Neural cell (in vitro differentiated cells): ENCODE measurements at regions not wholly inside any gene's neighbourhood (a gene's known extent, or its start where the extent isn't known, plus 50 kb on each side); places are given as distances from the start of the nearest gene placed in this dataset.

Experiments used
- H2AFZ ChIP-seq: fragments of 200-600, 300-800 bp; sonication (generic), shearing (Covaris generic); 2 replicates; pipeline ENCODE4 v1.6.0; 2014; ENCODE audit warnings: low read depth, mild to moderate bottlenecking, antibody characterized with exemption, low read length, moderate library complexity
- H3F3A ChIP-seq: fragments of 200-600 bp; shearing (Covaris generic); 2 replicates; pipeline ENCODE4 v1.6.1; 2016; ENCODE audit warnings: mild to moderate bottlenecking, moderate library complexity, mixed read lengths, antibody characterized with exemption, low read length; ENCODE audit not compliant: insufficient read depth, poor library complexity, severe bottlenecking
- H3K27ac ChIP-seq: fragments of 200-600, 300-800 bp; sonication (generic), shearing (Covaris generic); 2 replicates; pipeline ENCODE4 v1.5.1; 2014; ENCODE audit warnings: mild to moderate bottlenecking, low read length, moderate library complexity
- H3K27me3 ChIP-seq: fragments of 300-800, 200-600 bp; sonication (generic), shearing (Covaris generic); 2 replicates; pipeline ENCODE4 v1.6.0; 2014; ENCODE audit warnings: mild to moderate bottlenecking, low read depth, low read length, moderate library complexity; ENCODE audit not compliant: insufficient read depth
- H3K36me3 ChIP-seq: fragments of 300-800, 200-600 bp; sonication (generic), shearing (Covaris generic); 2 replicates; pipeline ENCODE4 v1.5.1; 2014; ENCODE audit warnings: mild to moderate bottlenecking, antibody characterized with exemption, low read length, moderate library complexity; ENCODE audit not compliant: insufficient read depth
- H3K4me2 ChIP-seq: fragments of 300-800, 200-600 bp; sonication (generic), shearing (Covaris generic); 2 replicates; pipeline ENCODE4 v1.6.0; 2014; ENCODE audit warnings: mild to moderate bottlenecking, low read length
- H3K4me3 ChIP-seq: fragments of 300-800, 200-600 bp; sonication (generic), shearing (Covaris generic); 2 replicates; pipeline ENCODE4 v1.5.1; 2014; ENCODE audit warnings: mild to moderate bottlenecking, low read length, moderate library complexity
- H3K79me2 ChIP-seq: fragments of 200-600 bp; shearing (Covaris generic); replicated peaks from 2 replicates; pipeline ENCODE4 v1.6.0; 2014; ENCODE audit warnings: mild to moderate bottlenecking, low read length, moderate library complexity; ENCODE audit not compliant: insufficient read depth
- H3K9ac ChIP-seq: fragments of 300-800, 200-600 bp; sonication (generic), shearing (Covaris generic); 2 replicates; pipeline ENCODE4 v1.6.1; 2016; ENCODE audit warnings: mild to moderate bottlenecking, low read length, mixed read lengths
- H3K9me2 ChIP-seq: fragments of 200-600 bp; shearing (Covaris generic); 2 replicates; pipeline ENCODE4 v1.6.1; 2016; ENCODE audit warnings: mild to moderate bottlenecking, low read length, mixed read lengths; ENCODE audit not compliant: insufficient read depth
- H3K9me3 ChIP-seq: fragments of 200-600, 300-800 bp; sonication (generic), shearing (Covaris generic); 2 replicates; pipeline ENCODE4 v1.6.1; 2016; ENCODE audit warnings: mild to moderate bottlenecking, mixed run types, low read length, moderate library complexity, mixed read lengths
- H4K20me1 ChIP-seq: fragments of 200-600 bp; shearing (Covaris generic); 2 replicates; pipeline ENCODE4 v1.6.1; 2016; ENCODE audit warnings: mild to moderate bottlenecking, mixed run types; ENCODE audit not compliant: insufficient read depth
- EP300 ChIP-seq: fragments of 450-650 bp; conservative IDR thresholded peaks from 2 replicates; pipeline ENCODE4 v1.6.1; 2014; ENCODE audit warnings: antibody characterized with exemption, mild to moderate bottlenecking, moderate library complexity; ENCODE audit not compliant: poor library complexity, severe bottlenecking
- EZH2 ChIP-seq: fragments of 200-600, 300-800 bp; shearing (Covaris generic), sonication (generic); IDR thresholded peaks from 2 replicates; pipeline ENCODE4 v1.6.1; 2014; ENCODE audit warnings: antibody characterized with exemption, low read length, borderline replicate concordance, mild to moderate bottlenecking; ENCODE audit not compliant: insufficient read depth, poor library complexity, severe bottlenecking
- MXI1 ChIP-seq: fragments of 450-650 bp; conservative IDR thresholded peaks from 2 replicates; pipeline ENCODE4 v1.6.1; 2014; ENCODE audit warnings: antibody characterized with exemption, mild to moderate bottlenecking; ENCODE audit not compliant: poor library complexity, severe bottlenecking
- POLR2AphosphoS5 ChIP-seq: IDR thresholded peaks from 2 replicates; pipeline ENCODE4 v1.6.1; 2012
- RAD21 ChIP-seq: fragments of 450-650 bp; conservative IDR thresholded peaks from 2 replicates; pipeline ENCODE4 v1.6.1; 2014; ENCODE audit warnings: antibody characterized with exemption, mild to moderate bottlenecking, moderate library complexity
- REST ChIP-seq: IDR thresholded peaks from 2 replicates; pipeline ENCODE4 v1.6.1; 2012; ENCODE audit warnings: borderline replicate concordance
- SMC3 ChIP-seq: fragments of 450-650 bp; conservative IDR thresholded peaks from 2 replicates; pipeline ENCODE4 v1.6.1; 2014; ENCODE audit warnings: antibody characterized with exemption, mild to moderate bottlenecking, moderate library complexity; ENCODE audit not compliant: poor library complexity
- TAF1 ChIP-seq: IDR thresholded peaks from 2 replicates; pipeline ENCODE4 v1.6.1; 2012; ENCODE audit warnings: low read depth
- TF ChIP-seq, protein P1 (sequence below): fragments of 450-650 bp; IDR thresholded peaks from 2 replicates; pipeline ENCODE4 v1.5.1; 2014; ENCODE audit warnings: antibody characterized with exemption, mild to moderate bottlenecking, moderate library complexity; ENCODE audit not compliant: poor library complexity, severe bottlenecking

DNA sequence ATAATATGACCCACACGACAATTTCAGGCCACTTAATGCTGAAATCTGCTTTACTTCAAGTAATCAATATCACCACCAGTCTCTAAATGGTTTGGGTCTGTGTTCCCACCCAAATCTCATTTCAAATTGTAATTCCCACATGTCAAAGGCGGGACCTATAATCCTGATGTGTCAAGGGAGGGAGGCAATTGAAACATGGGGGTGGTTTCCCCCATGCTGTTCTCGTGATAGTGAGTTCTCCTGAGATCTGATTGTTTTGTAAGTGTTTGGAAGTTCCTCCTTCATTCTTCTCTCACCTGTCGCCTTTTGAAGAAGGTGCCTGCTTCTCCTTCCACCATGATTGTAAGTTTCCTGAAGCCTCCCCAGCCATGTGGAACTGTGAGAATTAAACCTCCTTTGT, 178.4 kb downstream of the CRPPA start:
- Histone ChIP-seq H3K4me2 (no peak overlapping the region), H3K9ac (no peak overlapping the region), H3K27ac (no peak overlapping the region), H2AFZ (no peak overlapping the region), H3K4me3 (no peak overlapping the region), H3F3A (no peaks in the 10 kb centered on the region), H4K20me1 (no peaks in the 10 kb centered on the region), H3K79me2 (no peaks in the 10 kb centered on the region), H3K9me3 (no peaks in the 10 kb centered on the region), H3K27me3 (no peaks in the 10 kb centered on the region), H3K36me3 (no peaks in the 10 kb centered on the region), H3K9me2 (no peaks in the 10 kb centered on the region)
- no peak for TF ChIP-seq EZH2
- TF ChIP-seq SMC3: no peak
- no peak for TF ChIP-seq MXI1
- TF ChIP-seq REST: no peak

DNA sequence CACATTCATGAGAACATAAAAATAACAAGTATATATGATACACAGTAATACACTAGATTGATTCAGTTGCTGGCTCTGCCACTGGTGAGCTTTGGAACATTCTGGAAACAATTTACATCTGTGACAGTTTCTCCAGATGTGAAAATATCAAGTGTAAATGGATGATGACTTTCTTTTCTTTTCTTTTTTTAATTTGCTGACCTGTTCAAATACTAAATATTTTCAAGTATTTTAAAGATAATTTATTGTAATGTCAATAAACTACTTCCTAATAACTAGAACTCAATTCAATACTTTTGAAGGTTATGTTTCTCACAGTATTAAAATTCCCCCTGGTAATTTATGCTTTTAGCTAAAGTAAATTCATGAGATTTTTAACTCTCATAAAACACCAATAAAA, 180.3 kb downstream of the CRPPA start:
- no peak overlapping the region for H3K4me2 ChIP-seq
- H3K27ac ChIP-seq: no peak overlapping the region
- TF ChIP-seq RAD21 (no peak), EP300 (no peak), TAF1 (no peak), POLR2AphosphoS5 (no peak), MXI1 (no peak), EZH2 (no peak), REST (no peak), SMC3 (no peak)
- TF ChIP-seq, protein P1, sequence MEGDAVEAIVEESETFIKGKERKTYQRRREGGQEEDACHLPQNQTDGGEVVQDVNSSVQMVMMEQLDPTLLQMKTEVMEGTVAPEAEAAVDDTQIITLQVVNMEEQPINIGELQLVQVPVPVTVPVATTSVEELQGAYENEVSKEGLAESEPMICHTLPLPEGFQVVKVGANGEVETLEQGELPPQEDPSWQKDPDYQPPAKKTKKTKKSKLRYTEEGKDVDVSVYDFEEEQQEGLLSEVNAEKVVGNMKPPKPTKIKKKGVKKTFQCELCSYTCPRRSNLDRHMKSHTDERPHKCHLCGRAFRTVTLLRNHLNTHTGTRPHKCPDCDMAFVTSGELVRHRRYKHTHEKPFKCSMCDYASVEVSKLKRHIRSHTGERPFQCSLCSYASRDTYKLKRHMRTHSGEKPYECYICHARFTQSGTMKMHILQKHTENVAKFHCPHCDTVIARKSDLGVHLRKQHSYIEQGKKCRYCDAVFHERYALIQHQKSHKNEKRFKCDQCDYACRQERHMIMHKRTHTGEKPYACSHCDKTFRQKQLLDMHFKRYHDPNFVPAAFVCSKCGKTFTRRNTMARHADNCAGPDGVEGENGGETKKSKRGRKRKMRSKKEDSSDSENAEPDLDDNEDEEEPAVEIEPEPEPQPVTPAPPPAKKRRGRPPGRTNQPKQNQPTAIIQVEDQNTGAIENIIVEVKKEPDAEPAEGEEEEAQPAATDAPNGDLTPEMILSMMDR: no peak
- no peaks in the 10 kb centered on the region for H3K9me3 ChIP-seq
- no peak overlapping the region for H3K4me3 ChIP-seq
- no peaks in the 10 kb centered on the region for H3K27me3 ChIP-seq
- H3K9me2 ChIP-seq: no peaks in the 10 kb centered on the region
- no peak overlapping the region for H2AFZ ChIP-seq
- no peaks in the 10 kb centered on the region for H4K20me1 ChIP-seq
- H3K79me2 ChIP-seq: no peaks in the 10 kb centered on the region
- no peaks in the 10 kb centered on the region for H3F3A ChIP-seq
- no peak overlapping the region for H3K9ac ChIP-seq
- H3K36me3 ChIP-seq: no peaks in the 10 kb centered on the region
